H9 (cell line): ENCODE measurements at regions not wholly inside any gene's neighbourhood (a gene's known extent, or its start where the extent isn't known, plus 50 kb on each side); places are given as distances from the start of the nearest gene placed in this dataset.

Experiments used
- DNase-seq: peaks from one replicate; pipeline ENCODE4 v3.0.0-alpha.2; 2017
- H2AFZ ChIP-seq: one replicate; pipeline ENCODE4 v1.6.1; 2013; ENCODE audit warnings: mild to moderate bottlenecking, low read length, control low read depth, moderate library complexity
- H2AK5ac ChIP-seq: 2 replicates; pipeline ENCODE4 v1.6.1; 2013; ENCODE audit warnings: low read length, control low read depth, mixed read lengths; ENCODE audit not compliant: insufficient read length
- H2BK120ac ChIP-seq: one replicate; pipeline ENCODE4 v1.6.1; 2013; ENCODE audit warnings: low read depth, mild to moderate bottlenecking, low read length, control low read depth, inconsistent platforms; ENCODE audit not compliant: poor library complexity, severe bottlenecking
- H2BK12ac ChIP-seq: 2 replicates; pipeline ENCODE4 v1.6.1; 2013; ENCODE audit warnings: low read length, control low read depth, mixed read lengths, low read depth; ENCODE audit not compliant: insufficient read length
- H2BK15ac ChIP-seq: 2 replicates; pipeline ENCODE4 v1.6.1; 2013; ENCODE audit warnings: low read depth, low read length, control low read depth
- H2BK20ac ChIP-seq: one replicate; pipeline ENCODE4 v1.6.1; 2013; ENCODE audit warnings: low read depth, mild to moderate bottlenecking, low read length, control low read depth, inconsistent platforms; ENCODE audit not compliant: poor library complexity, severe bottlenecking
- H2BK5ac ChIP-seq: 2 replicates; pipeline ENCODE4 v1.6.1; 2013; ENCODE audit warnings: low read length, control low read depth, mixed read lengths; ENCODE audit not compliant: insufficient read length
- H3K14ac ChIP-seq: 2 replicates; pipeline ENCODE4 v1.6.1; 2013; ENCODE audit warnings: low read length, control low read depth; ENCODE audit not compliant: insufficient read depth
- H3K18ac ChIP-seq: 2 replicates; pipeline ENCODE4 v1.6.1; 2013; ENCODE audit warnings: low read depth, mild to moderate bottlenecking, mixed read lengths, low read length, control low read depth; ENCODE audit not compliant: insufficient read length
- H3K23ac ChIP-seq: 2 replicates; pipeline ENCODE4 v1.6.1; 2013; ENCODE audit warnings: low read length, control low read depth, mixed read lengths, low read depth; ENCODE audit not compliant: insufficient read length
- H3K23me2 ChIP-seq: 2 replicates; pipeline ENCODE4 v1.6.1; 2013; ENCODE audit warnings: low read depth, mild to moderate bottlenecking, mixed read lengths, low read length, control low read depth; ENCODE audit not compliant: insufficient read length, poor library complexity, severe bottlenecking
- H3K27ac ChIP-seq: 2 replicates; pipeline ENCODE4 v1.5.1; 2013; ENCODE audit warnings: low read length, control low read depth, mixed read lengths, low read depth; ENCODE audit not compliant: insufficient read length
- H3K27me3 ChIP-seq: 2 replicates; pipeline ENCODE4 v1.6.1; 2013; ENCODE audit warnings: low read length, control low read depth, inconsistent platforms; ENCODE audit not compliant: insufficient read depth
- H3K4ac ChIP-seq: 2 replicates; pipeline ENCODE4 v1.6.1; 2013; ENCODE audit warnings: low read depth, mild to moderate bottlenecking, control low read depth, inconsistent platforms, low read length, moderate library complexity
- H3K4me1 ChIP-seq: 2 replicates; pipeline ENCODE4 v1.6.1; 2013; ENCODE audit warnings: low read length, control low read depth, inconsistent platforms; ENCODE audit not compliant: insufficient read depth
- H3K4me2 ChIP-seq: 2 replicates; pipeline ENCODE4 v1.6.1; 2013; ENCODE audit warnings: low read length, control low read depth, mixed read lengths; ENCODE audit not compliant: insufficient read length, insufficient read depth
- H3K56ac ChIP-seq: 2 replicates; pipeline ENCODE4 v1.6.1; 2013; ENCODE audit warnings: low read depth, mild to moderate bottlenecking, mixed read lengths, low read length, control low read depth; ENCODE audit not compliant: insufficient read length
- H3K79me1 ChIP-seq: 2 replicates; pipeline ENCODE4 v1.6.1; 2013; ENCODE audit warnings: low read depth, mild to moderate bottlenecking, moderate library complexity, low read length, control low read depth, inconsistent platforms; ENCODE audit not compliant: insufficient read depth, poor library complexity, severe bottlenecking
- H3K79me2 ChIP-seq: 2 replicates; pipeline ENCODE4 v1.6.1; 2013; ENCODE audit warnings: low read length, control low read depth, inconsistent platforms; ENCODE audit not compliant: insufficient read depth
- H3K9ac ChIP-seq: 2 replicates; pipeline ENCODE4 v1.6.1; 2013; ENCODE audit warnings: low read length, control low read depth, mixed read lengths; ENCODE audit not compliant: insufficient read length; ENCODE audit errors: extremely low read depth
- H3K9me3 ChIP-seq: one replicate; pipeline ENCODE4 v1.6.1; 2013; ENCODE audit warnings: low read depth, low read length, inconsistent platforms; ENCODE audit not compliant: control insufficient read depth
- H3T11ph ChIP-seq: one replicate; pipeline ENCODE4 v1.6.1; 2013; ENCODE audit warnings: mild to moderate bottlenecking, low read length, control low read depth, inconsistent platforms
- H4K20me1 ChIP-seq: one replicate; pipeline ENCODE4 v1.6.1; 2013; ENCODE audit not compliant: control insufficient read depth, insufficient read length, insufficient read depth
- H4K5ac ChIP-seq: 2 replicates; pipeline ENCODE4 v1.6.1; 2013; ENCODE audit warnings: low read depth, mild to moderate bottlenecking, mixed read lengths, low read length, control low read depth; ENCODE audit not compliant: insufficient read length
- H4K8ac ChIP-seq: replicated peaks from 2 replicates; pipeline ENCODE4 v1.6.1; 2013; ENCODE audit warnings: low read length, control low read depth, mixed read lengths, low read depth; ENCODE audit not compliant: insufficient read length
- H4K91ac ChIP-seq: 2 replicates; pipeline ENCODE4 v1.6.1; 2013; ENCODE audit warnings: low read depth, mild to moderate bottlenecking, moderate library complexity, mixed read lengths, low read length, control low read depth; ENCODE audit not compliant: insufficient read length
- H3K27ac Mint-ChIP-seq, 3 experiments: 2 replicates in 2 of 3; 3 replicates in 1 of 3; pipeline ENCODE4 v1.8.0; 2020 to 2021; ENCODE audit warnings: mixed read lengths in 3 of 3, mild to moderate bottlenecking in 1 of 3, moderate library complexity in 1 of 3
- H3K27me3 Mint-ChIP-seq: 2 replicates; pipeline ENCODE4 v1.8.0; 2021; ENCODE audit warnings: low read depth, mild to moderate bottlenecking, moderate library complexity, mixed read lengths
- H3K36me3 Mint-ChIP-seq, 3 experiments: 2 replicates in 2 of 3; 3 replicates in 1 of 3; pipeline ENCODE4 v1.8.0; 2020 to 2021; ENCODE audit warnings: low read depth in 3 of 3, mixed read lengths in 3 of 3; ENCODE audit not compliant: insufficient read depth in 1 of 3
- H3K4me1 Mint-ChIP-seq, 2 experiments: 2 replicates each; pipeline ENCODE4 v1.8.0; 2020; ENCODE audit warnings: mixed read lengths in 2 of 2
- H3K4me3 Mint-ChIP-seq, 2 experiments: 2 replicates in 1 of 2; 3 replicates in 1 of 2; pipeline ENCODE4 v1.8.0; 2020 to 2021; ENCODE audit warnings: mild to moderate bottlenecking in 2 of 2, mixed read lengths in 2 of 2, moderate library complexity in 1 of 2
- H3K9me3 Mint-ChIP-seq, 2 experiments: 2 replicates in 1 of 2; 3 replicates in 1 of 2; pipeline ENCODE4 v1.8.0; 2020; ENCODE audit warnings: mild to moderate bottlenecking in 2 of 2, mixed read lengths in 2 of 2, moderate library complexity in 1 of 2
- CTCF ChIP-seq: fragments of 200-600 bp; sonication (generic); conservative IDR thresholded peaks from 3 replicates; pipeline ENCODE4 v1.8.0; 2021; ENCODE audit warnings: antibody characterized with exemption, mild to moderate bottlenecking
- WGBS: extraction: QIAGEN DNeasy Blood & Tissue Kit; methylation state at CpG from one replicate; pipeline ENCODE4 v1.1.7; 2013; ENCODE audit warnings: missing lambda C conversion rate, low lambda C conversion rate, mixed read lengths; ENCODE audit not compliant: insufficient read length; ENCODE audit errors: extremely low coverage; 5-methylcytosine and 5-hydroxymethylcytosine counted together

GRCh38 chr5:58066557-58066956, 393.3 kb downstream of the PLK2 start:
- no peaks in the 10 kb centered on the region for H4K20me1 ChIP-seq
- H3K23ac ChIP-seq = no peak overlapping the region
- WGBS = no CpG with 5 or more reads among the region's 1 CpG
- H3K18ac ChIP-seq = no peak overlapping the region
- no peak overlapping the region for H3K27ac Mint-ChIP-seq
- H3K14ac ChIP-seq = no peak overlapping the region
- no peak overlapping the region for H4K91ac ChIP-seq
- no peak overlapping the region for H3T11ph ChIP-seq
- no peak overlapping the region for H2BK15ac ChIP-seq
- H2AFZ ChIP-seq = no peak overlapping the region
- no peaks in the 10 kb centered on the region for H3K27me3 ChIP-seq
- no peak overlapping the region for H3K27ac ChIP-seq
- no peak overlapping the region for H2AK5ac ChIP-seq
- H3K79me2 ChIP-seq = no peaks in the 10 kb centered on the region
- no peaks in the 10 kb centered on the region for H3K23me2 ChIP-seq
- peaks cover 0 to 4% (median 1%) of the 10 kb centered on the region in 3 experiments; a peak in 2 of 7 replicates for H3K36me3 Mint-ChIP-seq
- no peak overlapping the region for H2BK120ac ChIP-seq
- no peak overlapping the region for H2BK20ac ChIP-seq
- no peaks in the 10 kb centered on the region for H3K79me1 ChIP-seq
- no peaks in the 10 kb centered on the region; a peak in 1 of 5 replicates for H3K9me3 Mint-ChIP-seq
- no peaks in the 10 kb centered on the region for H3K27me3 Mint-ChIP-seq
- no peak for DNase-seq
- H3K4me1 ChIP-seq = no peaks in the 10 kb centered on the region
- H4K8ac ChIP-seq = no peak overlapping the region
- peaks cover 5 to 6% of the 10 kb centered on the region in 2 experiments; a peak in 3 of 4 replicates for H3K4me1 Mint-ChIP-seq
- no peak overlapping the region for H2BK5ac ChIP-seq
- H3K9me3 ChIP-seq = no peaks in the 10 kb centered on the region
- no peak overlapping the region for H3K4me3 Mint-ChIP-seq
- TF ChIP-seq CTCF = no peak
- no peak overlapping the region for H3K9ac ChIP-seq
- H3K4ac ChIP-seq = no peak overlapping the region
- H2BK12ac ChIP-seq = no peak overlapping the region
- H3K56ac ChIP-seq = no peak overlapping the region
- no peak overlapping the region for H4K5ac ChIP-seq
- H3K4me2 ChIP-seq = no peak overlapping the region
